DOHH2 (cell line): ENCODE measurements at regions not wholly inside any gene's neighbourhood (a gene's known extent, or its start where the extent isn't known, plus 50 kb on each side); places are given as distances from the start of the nearest gene placed in this dataset.

Experiments
- CTCF ChIP-seq: fragments of 200-600 bp; sonication (generic); IDR thresholded peaks from one replicate; pipeline ENCODE4 v1.5.1; 2014; ENCODE audit warnings: antibody characterized with exemption, mild to moderate bottlenecking, low read depth, low read length; ENCODE audit not compliant: poor library complexity, severe bottlenecking
- EZH2phosphoT487 ChIP-seq: fragments of 200-600 bp; sonication (generic); IDR thresholded peaks from 2 replicates; pipeline ENCODE4 v1.6.1; 2017; ENCODE audit warnings: borderline replicate concordance, mild to moderate bottlenecking, antibody characterized with exemption, low read length, moderate library complexity, mixed read lengths

GRCh38 chr17:72357764-72358365, 237.0 kb downstream of the SOX9 start:
- TF ChIP-seq CTCF (no peak), EZH2phosphoT487 (no peak)
